ENCODE measurements at regions not wholly inside any gene's neighbourhood (a gene's known extent, or its start where the extent isn't known, plus 50 kb on each side); places are given as distances from the start of the nearest gene placed in this dataset.

GRCh38 chr9:108101410-108101809 is 611.8 kb upstream of the KLF4 start:
- ChIA-PET CTCF (interaction anchor here (0.7 to 0.8 kb wide), 2 partner anchors 111 to 329 kb away, joined by 3 to 4 read pairs; no protein-coding TSS in a partner anchor), POLR2A (no interaction called here)
- Histone ChIP-seq H3K4me3 (ENCODE audit: low read depth, low read length) (no peak overlapping the region), H3K4me1 (ENCODE audit: control insufficient read depth, insufficient read depth, low read length) (no peaks in the 10 kb centered on the region), H3K9me3 (ENCODE audit: control insufficient read depth, insufficient read depth, low read depth, low read length) (no peaks in the 10 kb centered on the region), H3K27ac (ENCODE audit: extremely low read depth, low read depth, low read length) (no peak overlapping the region), H3K36me3 (ENCODE audit: control insufficient read depth in 2 of 2, insufficient read depth in 1 of 2, low read length in 2 of 2) (no peaks in the 10 kb centered on the region)
- TF ChIP-seq ZFP37 (tag by site-specific recombination; IDR thresholded peaks at IDR 0.05) = no peak

DNA sequence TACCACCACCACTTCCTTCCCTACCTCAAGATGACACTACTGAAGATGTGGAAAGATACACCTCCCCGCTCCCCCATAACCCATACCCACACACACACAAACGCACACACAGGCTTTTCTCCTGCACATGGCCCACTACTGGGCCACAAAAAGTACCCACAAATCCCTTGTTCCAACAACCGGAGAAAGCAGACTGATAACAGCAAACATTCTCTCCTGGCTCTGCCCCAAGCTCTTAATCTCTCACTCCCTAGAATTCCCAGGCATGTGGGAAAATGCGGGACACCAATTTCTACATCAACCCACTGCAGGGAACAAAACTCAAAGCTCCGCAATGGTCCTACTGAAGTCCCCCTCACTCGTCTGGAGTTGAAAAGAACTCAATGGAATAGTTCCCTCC is 611.0 kb upstream of the KLF4 start:
- Histone ChIP-seq H3K4me1 (ENCODE audit: control insufficient read depth, insufficient read depth, low read length) (no peaks in the 10 kb centered on the region), H3K36me3 (ENCODE audit: control insufficient read depth in 2 of 2, insufficient read depth in 1 of 2, low read length in 2 of 2) (no peaks in the 10 kb centered on the region), H3K27ac (ENCODE audit: extremely low read depth, low read depth, low read length) (no peak overlapping the region), H3K4me3 (ENCODE audit: low read depth, low read length) (no peak overlapping the region), H3K9me3 (ENCODE audit: control insufficient read depth, insufficient read depth, low read depth, low read length) (no peaks in the 10 kb centered on the region)
- TF ChIP-seq ZNF23 (tag by site-specific recombination; IDR thresholded peaks at IDR 0.05; ENCODE audit: borderline replicate concordance) = no peak
- no peak for TF ChIP-seq OSR2 (tag by site-specific recombination; IDR thresholded peaks at IDR 0.05)
- no peak for TF ChIP-seq IKZF3 (tag by site-specific recombination; IDR thresholded peaks at IDR 0.05)
- ChIA-PET POLR2A (no interaction called here), CTCF (interaction anchor here (0.6 to 0.8 kb wide), 2 partner anchors 112 to 447 kb away, joined by 3 read pairs; no protein-coding TSS in a partner anchor)

DNA sequence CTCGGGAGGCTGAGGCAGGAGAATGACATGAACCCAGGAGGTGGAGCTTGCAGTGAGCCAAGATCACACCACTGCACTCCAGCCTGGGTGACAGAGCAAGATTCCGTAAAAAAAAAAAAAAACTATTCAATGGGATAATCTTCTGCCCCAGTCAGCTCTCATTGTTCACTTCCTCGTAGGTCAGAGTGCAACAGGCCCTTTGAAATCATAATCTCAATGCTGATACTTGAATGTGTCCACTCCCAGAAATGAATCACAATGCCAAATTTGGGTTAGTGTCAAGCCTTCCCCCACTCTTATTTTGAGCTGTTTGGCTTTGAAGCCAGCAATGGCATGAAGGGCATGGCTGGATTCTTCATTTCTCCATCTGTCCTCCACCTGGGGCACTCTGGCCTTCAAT is 610.3 kb upstream of the KLF4 start:
- Histone ChIP-seq H3K9me3 (ENCODE audit: control insufficient read depth, insufficient read depth, low read depth, low read length) (no peaks in the 10 kb centered on the region), H3K27ac (ENCODE audit: extremely low read depth, low read depth, low read length) (no peak overlapping the region), H3K36me3 (ENCODE audit: control insufficient read depth in 2 of 2, insufficient read depth in 1 of 2, low read length in 2 of 2) (no peaks in the 10 kb centered on the region), H3K4me3 (ENCODE audit: low read depth, low read length) (no peak overlapping the region), H3K4me1 (ENCODE audit: control insufficient read depth, insufficient read depth, low read length) (no peaks in the 10 kb centered on the region)
- ChIA-PET POLR2A (no interaction called here), CTCF (interaction anchor here (0.6 kb wide), 1 partner anchor 11 kb away, joined by 3 read pairs; no protein-coding TSS in a partner anchor)
- TF ChIP-seq TCF7L2 (IDR thresholded peaks at IDR 0.05; ENCODE audit: borderline replicate concordance, low read depth, low read length) (no peak), REPIN1 (tag by site-specific recombination; IDR thresholded peaks at IDR 0.05; ENCODE audit: low read depth) (no peak)
- TF ChIP-seq, protein P1, sequence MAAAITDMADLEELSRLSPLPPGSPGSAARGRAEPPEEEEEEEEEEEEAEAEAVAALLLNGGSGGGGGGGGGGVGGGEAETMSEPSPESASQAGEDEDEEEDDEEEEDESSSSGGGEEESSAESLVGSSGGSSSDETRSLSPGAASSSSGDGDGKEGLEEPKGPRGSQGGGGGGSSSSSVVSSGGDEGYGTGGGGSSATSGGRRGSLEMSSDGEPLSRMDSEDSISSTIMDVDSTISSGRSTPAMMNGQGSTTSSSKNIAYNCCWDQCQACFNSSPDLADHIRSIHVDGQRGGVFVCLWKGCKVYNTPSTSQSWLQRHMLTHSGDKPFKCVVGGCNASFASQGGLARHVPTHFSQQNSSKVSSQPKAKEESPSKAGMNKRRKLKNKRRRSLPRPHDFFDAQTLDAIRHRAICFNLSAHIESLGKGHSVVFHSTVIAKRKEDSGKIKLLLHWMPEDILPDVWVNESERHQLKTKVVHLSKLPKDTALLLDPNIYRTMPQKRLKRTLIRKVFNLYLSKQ (tag by site-specific recombination; IDR thresholded peaks at IDR 0.05; ENCODE audit: borderline replicate concordance) = no peak

GRCh38 chr9:108095496-108095895 is 605.9 kb upstream of the KLF4 start:
- ChIA-PET CTCF (interaction anchor here (0.7 kb wide), 2 partner anchors 42 to 240 kb away, joined by 3 to 4 read pairs; no protein-coding TSS in a partner anchor), POLR2A (no interaction called here)
- H3K9me3 ChIP-seq (ENCODE audit: control insufficient read depth, insufficient read depth, low read depth, low read length) = no peaks in the 10 kb centered on the region
- H3K36me3 ChIP-seq (ENCODE audit: control insufficient read depth in 2 of 2, insufficient read depth in 1 of 2, low read length in 2 of 2) = no peaks in the 10 kb centered on the region
- no peaks in the 10 kb centered on the region for H3K4me1 ChIP-seq (ENCODE audit: control insufficient read depth, insufficient read depth, low read length)
- TF ChIP-seq ZNF239 (tag by site-specific recombination; IDR thresholded peaks at IDR 0.05) (no peak), PRDM2 (tag by site-specific recombination; IDR thresholded peaks at IDR 0.05; ENCODE audit: borderline replicate concordance) (no peak), ZNF132 (tag by site-specific recombination; IDR thresholded peaks at IDR 0.05; ENCODE audit: borderline replicate concordance) (no peak)
- no peak overlapping the region for H3K27ac ChIP-seq (ENCODE audit: extremely low read depth, low read depth, low read length)
- no peak overlapping the region for H3K4me3 ChIP-seq (ENCODE audit: low read depth, low read length)
